HG03135 (cell line): ENCODE measurements at regions not wholly inside any gene's neighbourhood (a gene's known extent, or its start where the extent isn't known, plus 50 kb on each side); places are given as distances from the start of the nearest gene placed in this dataset.
"Not testable (repeated sequence)": the region's sequence is repeated elsewhere in the genome, so short reads cannot be mapped to it uniquely, and the experiment has no call there.

Experiments
- ATAC-seq: cut with Tn5 transposase; IDR thresholded peaks from one replicate; pipeline ENCODE4 v1.9.1; 2021; ENCODE audit warnings: mild to moderate bottlenecking, moderate library complexity; ENCODE audit not compliant: unreplicated experiment

DNA sequence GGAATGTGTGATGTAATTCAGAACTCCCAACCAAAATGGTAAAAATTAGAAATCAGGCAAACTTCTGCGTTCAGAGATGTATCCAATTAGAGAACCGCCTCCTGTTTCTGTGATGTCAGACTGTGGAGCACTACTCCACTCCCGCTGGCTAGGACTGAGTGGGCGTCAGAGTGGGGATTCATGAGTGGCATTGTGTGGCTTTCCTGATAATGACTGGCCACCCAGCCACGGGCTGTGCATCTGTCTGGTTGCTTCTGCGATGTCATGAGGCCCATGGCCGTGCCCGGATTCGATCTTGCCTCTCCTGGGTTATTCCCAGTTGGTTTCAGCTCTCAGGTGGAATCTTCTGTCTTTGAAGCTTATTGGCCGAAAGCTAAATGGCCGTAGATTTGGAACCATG lies 87.1 kb upstream of the KCNA1 start:
- ATAC-seq: no peak

DNA sequence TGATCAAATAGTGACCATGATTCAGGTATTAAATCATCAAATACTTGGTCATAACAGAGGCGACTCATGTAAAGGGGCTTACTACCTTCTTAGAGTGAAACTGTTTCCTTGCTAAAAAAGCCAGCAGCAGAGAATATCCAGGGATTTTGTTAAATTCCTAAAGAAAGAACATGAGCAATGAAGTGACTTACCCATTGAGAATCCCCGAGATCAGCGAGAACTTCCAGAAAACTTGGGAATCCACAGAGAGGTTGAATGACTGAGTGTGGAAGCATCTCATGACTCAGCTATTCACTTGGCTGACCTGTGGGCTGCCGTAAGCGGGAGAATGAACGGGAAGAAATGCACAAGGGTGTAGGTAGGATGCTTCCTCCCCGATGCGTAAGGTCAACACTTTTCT lies 85.3 kb upstream of the KCNA1 start:
- no peak for ATAC-seq

DNA sequence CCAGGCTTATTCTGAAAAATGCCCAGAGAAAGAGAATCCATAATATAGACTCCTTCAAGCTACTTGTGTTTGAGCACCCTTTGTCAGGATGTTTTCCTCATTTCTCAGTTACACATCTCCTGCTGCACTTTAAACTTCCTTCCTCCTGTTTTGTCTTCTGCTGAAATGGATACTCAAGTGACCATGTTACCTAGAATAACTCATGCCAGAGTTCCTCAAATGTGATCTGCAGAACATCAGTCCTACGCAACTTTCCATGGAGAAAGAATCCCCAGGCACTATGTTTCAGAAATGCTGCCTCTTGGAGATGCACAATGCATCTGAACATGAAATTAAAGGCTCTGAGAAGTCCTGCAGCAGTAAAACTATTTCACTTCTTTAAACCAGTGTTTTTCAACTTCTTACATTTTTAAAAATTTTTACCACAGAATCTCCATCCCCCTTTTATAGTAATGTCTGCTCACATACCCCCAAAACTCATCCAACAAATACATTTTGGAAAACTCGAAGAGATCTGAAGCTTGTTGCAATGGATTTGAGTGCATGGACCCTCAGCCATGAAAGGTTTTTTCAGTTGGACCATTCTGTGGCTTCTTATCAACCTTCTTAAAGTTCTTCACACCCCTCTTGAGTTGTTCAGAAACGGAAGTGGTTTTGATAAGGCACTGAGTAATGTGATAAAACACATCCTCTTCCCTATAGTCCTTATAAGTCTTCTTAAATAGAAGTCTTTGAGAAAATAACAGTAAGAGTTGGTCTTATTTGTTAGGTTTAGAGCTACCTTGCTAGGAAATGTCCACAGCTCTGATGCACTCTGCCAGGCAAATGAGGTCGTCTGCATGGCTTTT lies 84.5 kb upstream of the KCNA1 start:
- ATAC-seq: no peak

DNA sequence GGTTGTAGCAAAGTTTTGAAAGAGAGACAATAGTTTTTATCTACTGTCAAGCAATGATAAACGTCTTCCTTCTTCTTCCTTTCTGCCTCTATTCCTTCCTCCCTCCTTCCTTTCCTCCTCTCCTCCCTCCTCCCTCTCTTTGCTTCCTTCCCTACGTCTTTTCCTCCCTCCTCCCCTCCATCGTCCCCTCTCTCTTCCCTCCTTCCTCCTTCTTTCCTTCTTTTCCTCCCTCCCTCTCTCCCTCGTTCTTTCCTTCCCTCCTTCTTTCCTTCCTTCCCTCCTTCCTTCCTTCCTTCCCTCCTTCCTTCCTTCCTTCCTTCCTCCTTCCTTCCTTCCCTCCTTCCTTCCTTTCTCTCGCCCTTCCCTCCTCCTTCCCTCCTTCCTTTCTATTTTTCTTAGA lies 82.8 kb upstream of the KCNA1 start:
- ATAC-seq: no peak

DNA sequence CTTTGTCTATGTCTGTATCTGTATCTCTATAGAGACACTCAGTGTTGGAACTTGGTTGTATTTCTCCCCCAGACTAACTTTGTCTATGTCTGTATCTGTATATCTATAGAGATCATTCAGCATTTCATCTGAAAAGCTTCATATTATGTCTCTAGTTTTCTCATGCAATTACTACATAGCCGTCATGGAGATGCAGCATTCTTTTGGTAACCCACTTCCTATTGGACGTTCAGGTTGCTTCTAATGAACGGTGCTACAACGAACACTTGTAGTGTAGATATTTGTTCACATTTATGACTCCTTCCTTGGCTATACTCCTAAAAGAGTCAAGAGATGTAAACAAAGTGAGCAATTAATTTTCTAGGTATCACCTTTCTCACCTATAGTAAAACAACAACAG lies 81.5 kb upstream of the KCNA1 start:
- no peak for ATAC-seq

DNA sequence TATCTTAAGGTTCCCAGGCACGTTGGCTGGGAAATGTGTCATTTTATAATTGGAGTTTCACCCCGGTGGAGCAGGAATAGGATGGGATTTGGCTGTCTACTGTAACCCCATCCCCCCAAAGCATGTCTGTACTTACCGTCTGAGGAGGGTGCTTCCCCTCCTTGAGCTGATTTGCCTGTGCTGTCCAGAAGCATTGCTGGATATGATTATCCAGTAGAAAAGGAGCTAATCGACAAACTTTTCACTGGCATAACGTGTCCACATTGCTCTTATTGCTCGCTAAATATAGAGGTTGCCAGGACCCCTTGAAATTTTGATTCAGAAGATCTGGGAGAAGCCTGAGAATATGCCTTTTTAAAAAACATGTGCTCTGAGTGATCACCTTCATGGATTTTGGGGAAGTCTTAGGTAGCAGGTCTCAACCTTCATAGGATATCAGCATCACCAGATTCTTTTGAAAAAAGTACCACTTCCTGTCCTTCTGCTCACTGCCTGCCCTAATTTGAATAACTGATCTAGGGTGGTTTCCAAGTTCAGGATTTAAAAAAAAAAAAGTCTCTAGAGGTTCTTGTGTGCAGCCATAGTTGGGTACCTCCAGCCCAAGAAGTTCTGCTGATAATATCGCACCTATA lies 80.4 kb upstream of the KCNA1 start:
- ATAC-seq: peak; percentile 63

DNA sequence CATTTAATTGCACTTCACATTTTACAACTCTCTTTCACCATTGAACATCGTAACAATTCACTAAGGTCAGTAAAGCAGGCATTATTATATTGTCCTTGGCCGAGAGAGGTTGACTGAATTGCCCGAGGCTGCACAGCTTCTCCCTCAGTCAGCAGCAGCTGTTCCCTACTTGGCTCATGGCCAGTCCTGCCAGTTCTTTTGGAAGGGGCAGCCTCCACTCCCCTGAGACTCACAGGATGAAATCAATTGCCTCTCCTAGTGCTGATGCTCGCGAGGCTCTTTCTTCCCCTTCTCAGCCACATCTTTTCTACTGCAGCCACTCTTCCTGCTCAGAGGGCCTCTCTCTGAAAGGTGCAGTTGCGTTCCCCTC lies 79.9 kb upstream of the KCNA1 start:
- peak; percentile 14 for ATAC-seq

DNA sequence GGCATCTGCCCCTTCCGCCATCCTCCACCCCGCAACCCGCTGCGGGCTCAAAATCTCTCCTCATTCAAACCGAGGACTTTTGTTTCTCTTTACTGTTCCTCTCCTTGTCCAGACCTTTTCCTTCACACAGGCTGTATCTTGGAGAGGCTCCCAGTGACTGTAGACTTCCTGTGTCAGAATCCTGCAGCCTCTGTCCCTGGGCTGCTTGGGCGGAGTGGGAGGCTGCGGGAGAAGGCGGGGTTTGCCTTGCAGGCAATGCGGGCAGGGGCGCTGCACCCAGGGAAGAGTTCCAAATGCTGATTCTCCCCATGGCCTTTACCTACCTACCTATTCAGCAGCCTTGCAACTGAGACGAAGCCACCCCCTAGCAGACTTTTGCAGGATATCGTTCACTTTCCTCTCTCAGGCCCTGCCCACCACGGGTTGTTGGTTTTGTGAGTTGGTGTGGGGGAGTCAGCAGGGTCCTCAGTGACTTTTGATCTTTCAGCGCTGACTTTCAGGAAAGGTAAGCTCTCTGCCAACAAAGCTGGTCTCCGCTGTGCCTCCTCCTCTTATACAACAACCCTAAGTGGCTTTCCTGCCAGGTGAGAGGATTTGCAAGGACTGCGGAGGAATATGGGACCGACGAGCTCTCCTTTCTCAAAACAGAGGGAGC lies 79.0 kb upstream of the KCNA1 start:
- no peak for ATAC-seq

DNA sequence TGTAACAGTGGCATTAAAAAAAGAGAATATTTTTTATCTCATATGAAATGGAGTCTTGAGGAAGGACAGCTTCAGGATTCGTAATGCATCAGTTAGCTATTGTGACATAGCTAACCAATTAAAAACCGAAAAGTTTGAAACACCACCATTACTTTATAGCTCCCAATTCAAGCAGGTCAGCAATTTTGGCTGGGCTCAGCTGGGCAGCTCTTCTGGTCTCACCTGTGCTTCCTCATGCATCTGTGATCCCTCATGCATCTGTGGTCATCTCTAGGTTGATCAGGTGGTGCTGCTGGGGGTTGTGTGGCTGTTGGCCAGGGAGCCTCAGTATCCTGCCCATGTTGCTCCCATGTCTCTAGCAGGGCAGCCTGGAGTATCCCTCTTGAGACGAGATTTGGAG lies 76.7 kb upstream of the KCNA1 start:
- no peak for ATAC-seq

DNA sequence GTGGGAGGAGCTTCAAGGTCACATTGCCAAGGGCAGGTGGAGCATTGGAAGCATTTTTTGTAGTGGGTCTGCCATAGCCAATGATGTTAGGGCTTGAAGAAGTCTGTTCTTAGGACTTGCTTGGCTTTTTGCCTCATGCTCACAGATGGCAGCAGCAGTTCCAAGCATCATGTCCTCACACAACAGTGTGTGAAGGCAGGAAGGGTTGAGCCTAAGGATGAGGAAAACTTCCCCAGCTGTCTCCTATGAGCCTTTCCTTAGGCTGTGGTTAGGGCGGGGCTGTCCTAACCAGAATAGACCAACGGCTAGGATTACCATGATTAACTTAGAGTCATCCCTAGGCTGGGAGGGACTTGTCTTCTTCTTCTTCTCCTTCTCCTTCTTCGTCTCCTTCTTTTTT lies 76.2 kb upstream of the KCNA1 start:
- no peak for ATAC-seq

DNA sequence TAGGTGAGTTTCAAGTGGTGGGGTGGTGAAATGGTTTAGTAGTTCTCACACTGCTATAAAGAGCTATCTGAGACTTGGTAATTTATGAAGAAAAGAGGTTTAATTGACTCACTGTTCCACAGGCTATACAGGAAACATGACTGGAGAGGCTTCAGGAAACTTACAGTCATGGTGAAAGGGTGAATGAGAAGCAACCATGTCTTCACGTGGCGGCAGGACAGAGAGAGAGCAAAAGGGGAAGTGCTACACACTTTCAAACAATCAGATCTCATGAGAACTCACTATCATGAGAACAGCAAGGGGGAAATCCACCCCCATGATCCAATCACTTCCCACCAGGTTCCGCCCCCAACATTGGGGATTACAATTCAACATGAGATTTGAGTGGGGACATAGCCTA lies 67.3 kb upstream of the KCNA1 start:
- not testable (repeated sequence) for ATAC-seq

DNA sequence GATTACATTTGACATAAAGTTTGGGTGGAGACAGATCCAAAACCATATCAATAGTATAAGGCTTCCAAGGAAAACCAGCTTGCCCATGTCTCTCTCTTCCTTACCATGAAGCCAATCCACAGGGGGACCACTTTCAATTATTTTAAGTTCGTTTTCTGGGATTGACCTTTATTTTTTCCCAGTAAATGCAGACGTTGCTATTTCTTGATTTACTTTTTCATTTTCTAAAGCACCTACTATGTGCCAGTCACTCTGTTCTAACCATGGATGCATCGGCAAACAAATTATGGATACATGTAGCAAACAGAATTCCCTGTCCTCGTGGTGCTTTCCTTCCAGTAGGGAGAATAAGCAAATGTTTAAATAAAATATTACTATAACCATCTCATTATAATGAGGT lies 65.8 kb upstream of the KCNA1 start:
- ATAC-seq: no peak

DNA sequence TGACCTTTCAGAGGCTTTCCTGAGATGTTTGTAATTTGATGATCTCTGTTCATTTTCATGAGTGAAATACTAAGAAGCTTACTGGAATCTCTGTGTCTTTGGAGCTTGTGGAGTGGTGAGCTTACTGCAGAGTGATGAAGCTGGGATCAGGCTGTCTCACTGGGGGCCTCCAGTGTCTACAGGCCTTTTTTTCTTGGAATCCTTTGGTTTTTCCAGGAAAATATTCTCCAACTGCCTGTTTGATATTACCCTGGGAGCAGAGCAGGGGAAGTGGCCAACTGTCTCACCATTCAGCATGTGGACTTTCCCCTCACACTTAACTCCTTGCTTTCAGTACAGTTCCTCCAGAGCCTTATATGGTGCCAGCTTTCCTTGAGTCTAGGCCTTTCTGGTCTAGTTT lies 62.0 kb upstream of the KCNA1 start:
- ATAC-seq: no peak

DNA sequence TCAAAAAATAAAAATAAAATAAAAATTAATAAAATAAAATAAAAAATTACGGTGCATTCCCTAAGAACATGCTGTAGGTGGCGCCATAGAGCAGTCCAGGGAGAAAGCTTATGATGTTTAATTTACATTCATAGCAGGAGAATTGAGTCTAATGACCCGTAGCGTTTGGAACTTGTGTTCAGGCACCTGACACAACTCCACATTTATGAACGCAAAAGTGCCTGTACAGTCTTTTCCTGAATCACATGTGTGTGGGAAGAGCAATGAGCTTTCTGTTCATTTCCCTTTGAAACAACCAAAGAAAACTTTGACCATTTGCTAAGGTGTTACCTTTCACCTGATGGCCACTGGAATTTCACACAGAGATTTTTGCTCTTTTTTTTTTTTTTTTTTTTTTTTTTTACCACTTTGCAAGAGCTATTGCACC lies 60.6 kb upstream of the KCNA1 start:
- no peak for ATAC-seq

DNA sequence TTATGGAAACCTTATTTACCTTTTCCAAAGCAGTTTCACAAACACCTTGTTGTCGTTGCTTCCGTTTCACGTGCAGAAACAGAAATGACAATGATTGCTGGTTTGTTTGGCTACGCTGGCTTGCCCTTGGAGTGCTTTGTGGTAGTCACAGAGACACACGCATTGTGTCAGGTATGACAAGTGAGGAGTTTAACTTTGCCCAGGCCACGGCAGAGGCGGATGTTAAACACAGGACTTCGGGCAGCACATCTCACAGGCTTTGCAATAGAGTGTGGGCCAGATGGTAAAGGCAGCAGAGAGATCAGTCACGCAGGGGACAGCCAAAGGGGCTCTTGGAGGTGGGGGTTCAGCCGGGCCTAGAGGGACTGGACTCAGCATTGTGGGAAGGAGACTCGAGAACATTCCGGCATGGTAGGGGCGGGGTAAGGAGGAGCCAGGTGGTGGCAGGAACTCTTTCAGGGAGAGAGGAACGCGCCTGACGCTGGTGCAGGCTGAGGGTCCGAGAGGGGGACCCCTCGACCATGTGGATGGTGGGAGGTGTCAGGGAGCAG lies 59.8 kb upstream of the KCNA1 start:
- no peak for ATAC-seq

DNA sequence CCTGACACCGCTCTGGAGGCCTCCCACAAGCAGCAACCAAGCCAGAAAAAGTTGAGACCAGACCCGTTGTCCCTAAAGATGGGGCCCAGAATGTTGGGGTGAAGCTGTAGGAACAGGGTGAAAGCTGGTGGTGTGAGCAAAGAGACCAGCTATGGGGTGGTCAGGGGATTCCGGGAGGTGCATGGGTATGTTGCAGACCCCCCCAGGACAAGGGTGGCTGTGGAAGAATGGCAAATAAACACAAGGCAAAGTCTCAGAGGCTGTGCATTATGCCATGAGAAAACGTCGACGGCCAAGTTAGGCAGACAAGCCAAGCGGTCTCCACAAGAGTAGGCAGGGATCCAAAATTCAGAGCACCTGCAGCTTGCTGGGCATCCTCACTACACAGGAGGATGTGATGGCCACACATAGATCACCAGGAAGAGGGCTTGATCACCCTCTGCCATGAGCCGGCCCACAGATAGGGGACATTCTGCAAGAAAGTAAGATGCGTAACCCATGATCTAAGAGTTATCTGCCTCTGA lies 58.8 kb upstream of the KCNA1 start:
- no peak for ATAC-seq

DNA sequence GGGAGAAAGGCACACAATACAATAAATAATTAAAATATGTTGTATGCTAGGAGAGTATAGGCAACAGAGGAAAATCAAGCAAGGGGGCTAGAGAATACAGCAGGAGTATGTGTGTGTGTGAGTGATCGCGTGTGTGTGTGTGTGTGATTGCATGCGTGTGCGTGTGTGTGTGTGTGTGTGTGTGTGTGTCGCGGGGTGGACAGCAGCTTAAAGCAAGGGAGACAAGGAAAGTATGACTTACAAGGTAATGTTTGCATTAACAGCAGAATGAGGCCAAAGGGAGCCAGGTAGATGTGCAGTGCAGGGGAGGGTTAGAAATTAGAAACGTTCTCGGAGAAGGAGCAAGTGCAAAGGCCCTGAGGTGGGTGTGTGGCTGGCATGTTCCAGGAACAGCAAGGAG lies 57.4 kb upstream of the KCNA1 start:
- ATAC-seq: no peak

DNA sequence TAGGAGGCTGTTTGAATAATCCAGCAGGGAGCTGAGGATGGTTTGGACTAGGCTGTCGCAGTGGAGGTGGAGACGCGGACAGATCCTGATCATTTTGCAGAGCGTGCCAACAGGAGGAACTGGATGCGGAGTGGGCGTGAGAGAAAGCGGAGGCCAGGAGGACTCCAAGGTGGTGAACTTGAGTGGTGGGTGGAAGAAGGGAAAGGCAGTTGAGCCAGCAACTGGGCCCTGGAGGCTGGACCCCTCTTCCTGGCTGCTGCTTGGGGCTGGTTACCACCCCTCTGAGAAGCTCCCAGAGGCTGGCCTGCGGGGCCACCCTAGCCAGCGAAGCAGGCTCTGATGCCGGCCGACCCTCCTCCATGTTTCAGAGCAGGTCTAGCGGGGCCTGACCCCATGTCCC lies 56.8 kb upstream of the KCNA1 start:
- no peak for ATAC-seq

DNA sequence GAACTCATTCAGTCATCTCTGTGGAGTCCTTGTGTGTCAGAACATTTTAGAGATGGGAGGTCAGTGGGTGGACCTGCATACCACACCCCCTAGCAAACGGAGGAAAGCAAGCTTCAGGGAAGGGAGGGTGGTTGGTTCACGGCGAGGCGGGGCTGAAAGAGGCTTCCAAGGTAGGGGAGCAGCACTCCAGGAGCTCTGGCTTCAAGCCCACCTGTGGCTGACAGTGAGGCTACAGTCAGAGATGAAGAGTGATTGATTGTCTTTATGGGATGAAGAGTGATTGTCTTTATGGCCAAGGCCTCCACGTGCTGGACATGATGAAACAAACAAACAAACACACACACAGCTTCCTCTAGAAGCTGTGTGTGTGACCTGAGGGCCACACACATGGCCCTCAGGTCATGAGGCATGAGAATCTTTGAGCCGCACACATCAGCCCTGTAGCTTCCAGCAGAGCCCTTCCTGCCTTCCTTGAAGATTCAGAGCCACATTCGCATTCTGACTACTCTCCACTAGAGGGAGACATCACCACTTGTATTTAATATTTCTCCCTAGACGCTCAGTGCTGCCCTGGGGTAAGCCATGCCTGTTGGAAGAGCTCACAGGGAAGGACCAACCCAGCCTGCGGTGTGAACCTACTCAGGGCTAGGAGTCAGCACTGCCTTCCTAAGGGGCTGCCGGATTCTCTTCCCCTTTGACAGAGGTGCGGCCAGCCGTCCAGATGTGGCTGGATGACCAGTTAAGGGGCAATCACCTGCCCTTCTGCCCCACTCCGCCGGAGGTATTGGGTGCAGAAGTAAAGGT lies 54.4 kb upstream of the KCNA1 start:
- peak; percentile 52 for ATAC-seq

DNA sequence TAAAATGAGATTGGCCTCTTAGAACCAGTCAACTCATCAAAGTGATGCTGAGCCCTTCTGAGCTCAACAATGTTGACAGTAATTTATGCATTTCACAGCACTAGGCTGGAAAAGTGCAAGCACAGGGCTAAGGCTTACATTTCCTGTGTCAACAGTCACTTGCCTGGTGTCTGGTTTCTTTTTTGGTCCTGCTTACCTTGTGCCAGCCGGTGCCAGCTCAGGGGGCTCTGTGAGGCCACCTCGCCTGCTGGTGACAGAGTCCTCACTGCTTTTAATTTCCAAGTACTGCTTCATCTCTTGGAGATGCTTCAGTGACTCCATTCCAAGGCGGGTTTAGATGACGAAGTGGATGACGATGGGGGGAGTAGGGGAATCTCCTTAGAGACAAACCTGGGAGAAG lies 53.1 kb upstream of the KCNA1 start:
- ATAC-seq: no peak
